GM10266 (cell line): ENCODE measurements at regions not wholly inside any gene's neighbourhood (a gene's known extent, or its start where the extent isn't known, plus 50 kb on each side); places are given as distances from the start of the nearest gene placed in this dataset.
A peak's percentile ranks its signal among the peaks of the same experiment; 100 is the strongest.

Experiments used
- DNase-seq: peaks from one replicate; pipeline ENCODE4 v3.0.0; 2012; ENCODE audit errors: extremely low spot score
- TF ChIP-seq, protein P1 (sequence below): IDR thresholded peaks from 2 replicates; pipeline ENCODE4 v1.5.1; 2012; ENCODE audit warnings: mild to moderate bottlenecking, low read depth; ENCODE audit not compliant: control insufficient read depth, insufficient read depth; ENCODE audit errors: missing control alignments

DNA sequence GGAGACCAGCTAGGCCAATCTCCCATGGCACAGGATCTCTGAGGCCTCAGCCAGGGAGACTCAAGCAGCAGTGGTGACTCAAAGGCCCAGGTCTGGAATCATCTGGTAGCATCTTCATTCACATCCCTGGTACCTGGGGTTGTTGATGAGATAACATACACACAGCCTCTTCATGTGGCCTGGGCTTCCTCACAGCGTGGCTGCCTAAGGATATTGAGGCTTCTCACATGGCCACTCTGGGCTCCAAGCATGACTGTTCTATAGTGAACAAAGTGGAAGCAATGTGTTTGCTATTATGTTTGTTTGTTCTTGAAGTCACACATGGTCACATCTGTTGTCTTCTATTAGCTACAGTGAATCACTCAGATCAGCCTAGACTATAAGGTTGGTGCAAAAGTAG, 584.1 kb downstream of the VRK1 start:
- DNase-seq, result no peak
- TF ChIP-seq, protein P1, sequence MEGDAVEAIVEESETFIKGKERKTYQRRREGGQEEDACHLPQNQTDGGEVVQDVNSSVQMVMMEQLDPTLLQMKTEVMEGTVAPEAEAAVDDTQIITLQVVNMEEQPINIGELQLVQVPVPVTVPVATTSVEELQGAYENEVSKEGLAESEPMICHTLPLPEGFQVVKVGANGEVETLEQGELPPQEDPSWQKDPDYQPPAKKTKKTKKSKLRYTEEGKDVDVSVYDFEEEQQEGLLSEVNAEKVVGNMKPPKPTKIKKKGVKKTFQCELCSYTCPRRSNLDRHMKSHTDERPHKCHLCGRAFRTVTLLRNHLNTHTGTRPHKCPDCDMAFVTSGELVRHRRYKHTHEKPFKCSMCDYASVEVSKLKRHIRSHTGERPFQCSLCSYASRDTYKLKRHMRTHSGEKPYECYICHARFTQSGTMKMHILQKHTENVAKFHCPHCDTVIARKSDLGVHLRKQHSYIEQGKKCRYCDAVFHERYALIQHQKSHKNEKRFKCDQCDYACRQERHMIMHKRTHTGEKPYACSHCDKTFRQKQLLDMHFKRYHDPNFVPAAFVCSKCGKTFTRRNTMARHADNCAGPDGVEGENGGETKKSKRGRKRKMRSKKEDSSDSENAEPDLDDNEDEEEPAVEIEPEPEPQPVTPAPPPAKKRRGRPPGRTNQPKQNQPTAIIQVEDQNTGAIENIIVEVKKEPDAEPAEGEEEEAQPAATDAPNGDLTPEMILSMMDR, result no peak

- DNase-seq, result peak; percentile 16
- TF ChIP-seq, protein P1, result no peak
Measured at GRCh38 chr14:97382616-97383226, 585.5 kb downstream of the VRK1 start.

- TF ChIP-seq, protein P1, result no peak
- no peak for DNase-seq
Measured at GRCh38 chr14:97385727-97386126, 588.5 kb downstream of the VRK1 start.

DNA sequence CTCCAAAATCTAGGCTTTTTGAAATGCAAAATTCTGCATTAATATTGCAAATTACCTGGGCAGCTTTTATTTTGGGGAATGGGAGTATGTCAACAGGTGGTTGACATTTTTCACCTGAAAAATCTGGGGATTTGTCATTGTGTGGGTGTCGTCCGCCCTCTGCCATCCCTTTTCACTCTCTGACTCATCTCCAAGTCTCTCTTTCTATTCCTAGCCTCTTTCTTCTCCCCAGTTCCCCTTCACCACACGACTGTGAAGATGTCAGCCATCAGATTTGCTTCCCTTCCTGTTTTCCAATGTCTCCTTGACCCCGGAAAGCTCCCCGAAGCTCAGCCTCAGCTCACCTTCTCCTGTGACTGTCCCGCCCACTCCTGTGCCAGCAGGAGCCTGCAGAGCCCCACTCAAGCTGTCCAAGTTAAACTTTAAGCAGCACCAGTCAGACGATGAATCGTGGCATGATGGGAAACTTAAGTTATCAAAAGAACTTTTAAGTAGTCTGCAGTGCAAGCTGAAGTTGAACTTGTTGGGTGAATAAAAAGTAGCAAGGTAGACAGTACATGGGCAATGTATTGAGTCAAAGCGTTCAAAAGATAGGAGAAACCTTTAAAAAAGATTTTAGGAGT, 590.2 kb downstream of the VRK1 start:
- no peak for DNase-seq
- TF ChIP-seq, protein P1, result no peak

- no peak for DNase-seq
- TF ChIP-seq, protein P1, result no peak
Measured at GRCh38 chr14:97388408-97388807, 591.2 kb downstream of the VRK1 start.

DNA sequence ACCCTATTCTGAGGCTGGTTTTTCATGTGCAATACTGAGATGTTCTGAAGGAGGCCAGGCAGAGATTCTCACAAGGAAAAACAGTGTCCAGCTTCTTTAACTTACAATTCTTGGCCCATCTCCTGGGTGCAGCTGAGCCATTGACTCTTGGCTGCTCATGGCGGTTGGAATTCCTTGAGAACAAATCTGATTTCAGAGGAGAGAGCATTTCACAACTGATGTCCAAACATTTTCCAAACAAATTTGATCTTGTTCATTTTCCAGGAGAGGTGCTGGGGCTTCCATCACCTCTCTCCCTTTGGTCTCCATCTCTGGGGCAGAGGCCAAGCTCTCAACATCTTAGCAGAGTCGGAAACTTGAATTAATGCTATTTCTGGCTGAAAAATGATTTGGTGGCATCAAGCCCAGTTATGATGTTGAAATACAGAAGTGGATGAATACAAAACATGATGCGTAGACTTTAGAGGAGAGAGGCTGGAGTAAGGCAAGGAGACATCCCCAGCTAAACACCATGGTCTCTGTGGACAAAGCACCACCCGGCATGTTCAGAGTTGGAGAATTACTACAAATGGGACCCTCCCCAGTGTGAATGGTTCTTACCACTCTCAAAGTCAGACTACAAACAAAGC, 593.0 kb downstream of the VRK1 start:
- TF ChIP-seq, protein P1, result no peak
- DNase-seq, result no peak

- TF ChIP-seq, protein P1, result no peak
- DNase-seq, result no peak
Measured at GRCh38 chr14:97393244-97393643, 596.1 kb downstream of the VRK1 start.
